Gastrocnemius medialis (tissue), 4 donors: ENCODE measurements at regions not wholly inside any gene's neighbourhood (a gene's known extent, or its start where the extent isn't known, plus 50 kb on each side); places are given as distances from the start of the nearest gene placed in this dataset.

Experiments
- ATAC-seq, 2 donors: fragments of 150-250 bp; one replicate each; pipeline ENCODE4 v1.9.1; 2016
- DNase-seq, 2 donors: peaks; one replicate each; pipeline ENCODE4 v3.0.0-alpha.2; 2019
- H3K27ac ChIP-seq, 4 donors: fragments of 200-600 bp; sonication (generic); 1 replicate in 1 of 4; 2 replicates in 3 of 4; pipeline ENCODE4 v1.5.1; 2016 to 2018; ENCODE audit warnings: mild to moderate bottlenecking in 2 of 4, moderate library complexity in 1 of 4
- H3K27me3 ChIP-seq, 3 donors: fragments of 200-600 bp; sonication (generic) in 2 of 3; 1 replicate in 1 of 3; 2 replicates in 2 of 3; pipeline versions ENCODE4 v1.5.1 to v1.6.0; 2016 to 2019; ENCODE audit warnings: mild to moderate bottlenecking in 1 of 3, moderate library complexity in 1 of 3
- H3K36me3 ChIP-seq, 2 donors: fragments of 200-600 bp; sonication (generic) in 1 of 2; one replicate each; pipeline ENCODE4 v1.5.1; 2017 to 2018
- H3K4me1 ChIP-seq, 2 donors: fragments of 200-600 bp; sonication (generic) in 1 of 2; one replicate each; pipeline ENCODE4 v1.5.1; 2016 to 2017; ENCODE audit warnings: mild to moderate bottlenecking in 2 of 2
- H3K4me3 ChIP-seq, 4 donors: fragments of 200-600 bp; sonication (generic) in 3 of 4; 1 replicate in 1 of 4; 2 replicates in 3 of 4; pipeline ENCODE4 v1.5.1; 2016 to 2019; ENCODE audit warnings: mild to moderate bottlenecking in 2 of 4
- H3K9me3 ChIP-seq, 3 donors: fragments of 200-600 bp; sonication (generic) in 2 of 3; 1 replicate in 1 of 3; 2 replicates in 2 of 3; pipeline ENCODE4 v1.5.1; 2016 to 2019
- POLR2A ChIP-seq, 2 donors: fragments of 450-650 bp; IDR thresholded peaks; one replicate each; pipeline ENCODE4 v1.6.1; 2017; ENCODE audit warnings: antibody characterized with exemption in 2 of 2, mild to moderate bottlenecking in 2 of 2, moderate library complexity in 2 of 2
- in situ Hi-C, 4 donors: fragments of 200-750 bp; cut with MboI; loops; one replicate each; pipeline versions ENCODE4 v1.15.0 to v1.8.0; 2017; ENCODE audit warnings: low sequenced_read_pairs in 4 of 4
- intact Hi-C: fragments of 100-400 bp; cut with DNase I; formaldehyde crosslinking; loops from one replicate; pipeline ENCODE4 v1.15.1; 2023; ENCODE audit warnings: low total_unique reads
- TF ChIP-seq, protein P1 (sequence below), 5 experiments: fragments of 450-650 bp in 3 of 5; fragments of 200-600 bp in 2 of 5; sonication (generic) in 2 of 5; IDR thresholded peaks in 4 of 5; conservative IDR thresholded peaks in 1 of 5; 1 replicate in 4 of 5; 2 replicates in 1 of 5; pipeline ENCODE4 v1.5.1; 2016 to 2019; ENCODE audit warnings: antibody characterized with exemption in 5 of 5, mild to moderate bottlenecking in 3 of 5, moderate library complexity in 3 of 5

- Histone ChIP-seq H3K27ac (no peak overlapping the region), H3K27me3 (no peaks in the 10 kb centered on the region), H3K9me3 (no peaks in the 10 kb centered on the region), H3K4me1 (peaks cover 2 to 5% of the 10 kb centered on the region in 2 donors), H3K4me3 (no peak overlapping the region), H3K36me3 (no peaks in the 10 kb centered on the region)
- DNase-seq (no peak), ATAC-seq (no peak)
- intact Hi-C loops (no loop called here), in situ Hi-C loops (no loop called here)
- TF ChIP-seq POLR2A (IDR thresholded peaks at IDR 0.05) = no peak
- TF ChIP-seq, protein P1, sequence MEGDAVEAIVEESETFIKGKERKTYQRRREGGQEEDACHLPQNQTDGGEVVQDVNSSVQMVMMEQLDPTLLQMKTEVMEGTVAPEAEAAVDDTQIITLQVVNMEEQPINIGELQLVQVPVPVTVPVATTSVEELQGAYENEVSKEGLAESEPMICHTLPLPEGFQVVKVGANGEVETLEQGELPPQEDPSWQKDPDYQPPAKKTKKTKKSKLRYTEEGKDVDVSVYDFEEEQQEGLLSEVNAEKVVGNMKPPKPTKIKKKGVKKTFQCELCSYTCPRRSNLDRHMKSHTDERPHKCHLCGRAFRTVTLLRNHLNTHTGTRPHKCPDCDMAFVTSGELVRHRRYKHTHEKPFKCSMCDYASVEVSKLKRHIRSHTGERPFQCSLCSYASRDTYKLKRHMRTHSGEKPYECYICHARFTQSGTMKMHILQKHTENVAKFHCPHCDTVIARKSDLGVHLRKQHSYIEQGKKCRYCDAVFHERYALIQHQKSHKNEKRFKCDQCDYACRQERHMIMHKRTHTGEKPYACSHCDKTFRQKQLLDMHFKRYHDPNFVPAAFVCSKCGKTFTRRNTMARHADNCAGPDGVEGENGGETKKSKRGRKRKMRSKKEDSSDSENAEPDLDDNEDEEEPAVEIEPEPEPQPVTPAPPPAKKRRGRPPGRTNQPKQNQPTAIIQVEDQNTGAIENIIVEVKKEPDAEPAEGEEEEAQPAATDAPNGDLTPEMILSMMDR (IDR thresholded peaks at IDR 0.05 in 4 of 5, conservative IDR thresholded peaks at IDR 0.05 in 1 of 5) = no peak
These were observed 246.3 kb downstream of the SIPA1L2 start for GRCh38 chr1:232383455-232384123.

DNA sequence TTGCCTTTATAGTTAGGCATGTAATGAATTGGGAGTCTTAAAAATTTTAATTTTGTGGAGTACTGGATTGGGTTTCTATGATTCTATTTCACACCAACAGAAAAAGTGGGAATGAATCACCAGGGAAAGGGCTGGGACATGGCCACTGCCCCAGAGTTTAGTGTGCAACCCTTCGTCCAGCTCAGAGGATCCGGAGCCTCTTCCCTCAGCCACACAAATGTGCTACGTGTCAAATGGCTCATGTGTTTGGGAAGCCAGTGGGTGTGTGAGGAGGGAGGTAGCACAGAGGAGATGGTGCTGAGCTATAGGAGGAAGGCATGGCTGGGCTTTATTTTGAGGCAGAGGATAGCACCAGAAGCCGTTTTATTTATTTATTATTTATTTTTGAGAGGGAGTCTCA, 247.3 kb downstream of the SIPA1L2 start:
- ATAC-seq (no peak), DNase-seq (no peak)
- Histone ChIP-seq H3K4me1 (peaks cover 4 to 14% of the 10 kb centered on the region in 2 donors), H3K27me3 (no peaks in the 10 kb centered on the region), H3K36me3 (no peaks in the 10 kb centered on the region), H3K4me3 (no peak overlapping the region), H3K27ac (no peak overlapping the region), H3K9me3 (no peaks in the 10 kb centered on the region)
- in situ Hi-C loops (no loop called here), intact Hi-C loops (no loop called here)
- TF ChIP-seq, protein P1 (IDR thresholded peaks at IDR 0.05 in 4 of 5, conservative IDR thresholded peaks at IDR 0.05 in 1 of 5) = no peak
- no peak for TF ChIP-seq POLR2A (IDR thresholded peaks at IDR 0.05)

DNA sequence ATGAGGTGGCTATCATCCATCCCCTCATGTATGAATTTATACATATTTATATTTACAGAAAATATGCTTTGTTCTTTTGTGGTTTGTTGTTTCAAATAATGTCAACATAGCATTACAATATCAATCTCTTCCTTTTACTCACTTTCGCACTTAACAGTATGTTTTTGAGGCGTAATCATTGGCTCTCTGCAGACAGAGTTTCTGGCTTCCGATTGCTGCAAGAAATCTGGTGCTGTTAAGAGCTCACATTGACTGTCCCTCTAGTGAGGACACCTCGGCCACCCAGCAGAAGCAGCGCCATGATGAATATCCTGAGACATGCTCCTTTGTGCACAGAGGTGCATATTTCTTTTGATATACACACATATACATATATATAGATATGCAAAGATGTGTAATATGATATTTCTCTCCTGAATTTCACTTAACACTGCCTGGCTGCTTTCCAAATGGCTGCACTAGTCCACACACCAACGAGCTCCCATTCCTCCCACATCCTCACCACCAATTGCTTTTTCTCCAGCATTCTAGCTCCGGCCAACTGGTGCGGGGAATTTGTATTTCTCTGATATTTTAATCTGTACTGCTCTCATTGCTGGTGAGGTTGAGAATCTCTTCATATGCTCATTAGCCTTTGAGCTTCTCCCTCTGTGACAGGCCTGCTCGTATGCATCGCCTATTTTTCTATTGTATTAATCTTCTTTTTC, 248.4 kb downstream of the SIPA1L2 start:
- no peaks in the 10 kb centered on the region for H3K36me3 ChIP-seq
- no peaks in the 10 kb centered on the region for H3K9me3 ChIP-seq
- DNase-seq (no peak), ATAC-seq (no peak)
- H3K27ac ChIP-seq = no peak overlapping the region
- H3K27me3 ChIP-seq = no peaks in the 10 kb centered on the region
- H3K4me3 ChIP-seq = no peak overlapping the region
- TF ChIP-seq, protein P1 (IDR thresholded peaks at IDR 0.05 in 4 of 5, conservative IDR thresholded peaks at IDR 0.05 in 1 of 5) = no peak
- TF ChIP-seq POLR2A (IDR thresholded peaks at IDR 0.05) = no peak
- peaks cover 14 to 24% of the 10 kb centered on the region in 2 donors for H3K4me1 ChIP-seq
- in situ Hi-C loops = no loop called here
- intact Hi-C loops = no loop called here

GRCh38 chr1:232380596-232380995, 249.3 kb downstream of the SIPA1L2 start:
- Histone ChIP-seq H3K36me3 (no peaks in the 10 kb centered on the region), H3K4me3 (no peak overlapping the region), H3K27ac (no peak overlapping the region), H3K9me3 (no peaks in the 10 kb centered on the region), H3K4me1 (peaks cover 16 to 27% of the 10 kb centered on the region in 2 donors), H3K27me3 (no peaks in the 10 kb centered on the region)
- intact Hi-C loops = no loop called here
- ATAC-seq = no peak
- DNase-seq = no peak
- in situ Hi-C loops = no loop called here
- TF ChIP-seq, protein P1 (IDR thresholded peaks at IDR 0.05 in 4 of 5, conservative IDR thresholded peaks at IDR 0.05 in 1 of 5) = no peak
- TF ChIP-seq POLR2A (IDR thresholded peaks at IDR 0.05) = no peak
